ENCODE measurements at regions not wholly inside any gene's neighbourhood (a gene's known extent, or its start where the extent isn't known, plus 50 kb on each side); places are given as distances from the start of the nearest gene placed in this dataset.
A peak's percentile ranks its signal among the peaks of the same experiment; 100 is the strongest.

GRCh38 chr2:41924709-41925408 is 123.0 kb upstream of the PKDCC start:
- DNase-seq: peak; percentile 22

GRCh38 chr2:41925712-41926111 is 122.1 kb upstream of the PKDCC start:
- DNase-seq: no peak

GRCh38 chr2:41926614-41927580 is 120.9 kb upstream of the PKDCC start:
- DNase-seq: no peak

- no peak for DNase-seq
These were observed 120.1 kb upstream of the PKDCC start for GRCh38 chr2:41927581-41928264.

GRCh38 chr2:41928526-41928925 is 119.3 kb upstream of the PKDCC start:
- DNase-seq: no peak

GRCh38 chr2:41930807-41931566 is 116.8 kb upstream of the PKDCC start:
- DNase-seq: no peak

- DNase-seq: no peak
These were observed 115.4 kb upstream of the PKDCC start for GRCh38 chr2:41932241-41933045.

- no peak for DNase-seq
These were observed 114.8 kb upstream of the PKDCC start for GRCh38 chr2:41933046-41933420.

- DNase-seq: no peak
These were observed 114.1 kb upstream of the PKDCC start for GRCh38 chr2:41933585-41934320.

GRCh38 chr2:41934329-41934958 is 113.4 kb upstream of the PKDCC start:
- DNase-seq: no peak

GRCh38 chr2:41935002-41935401 is 112.8 kb upstream of the PKDCC start:
- DNase-seq: no peak

- no peak for DNase-seq
These were observed 112.0 kb upstream of the PKDCC start for GRCh38 chr2:41935825-41936224.

GRCh38 chr2:41936771-41937463 is 110.9 kb upstream of the PKDCC start:
- no peak for DNase-seq

GRCh38 chr2:41937464-41937906 is 110.3 kb upstream of the PKDCC start:
- no peak for DNase-seq

GRCh38 chr2:41937921-41938708 is 109.7 kb upstream of the PKDCC start:
- no peak for DNase-seq

- DNase-seq: no peak
These were observed 107.6 kb upstream of the PKDCC start for GRCh38 chr2:41940060-41940744.

GRCh38 chr2:41940745-41941063 is 107.1 kb upstream of the PKDCC start:
- no peak for DNase-seq

- DNase-seq: no peak
These were observed 106.0 kb upstream of the PKDCC start for GRCh38 chr2:41941831-41942230.

GRCh38 chr2:41942278-41942677 is 105.5 kb upstream of the PKDCC start:
- no peak for DNase-seq
